ENCODE measurements at regions not wholly inside any gene's neighbourhood (a gene's known extent, or its start where the extent isn't known, plus 50 kb on each side); places are given as distances from the start of the nearest gene placed in this dataset.

- Histone ChIP-seq H3K27me3 (replicated peaks; ENCODE audit: insufficient read depth) (no peaks in the 10 kb centered on the region), H3K27ac (no peak overlapping the region), H3K4me1 (ENCODE audit: control insufficient read depth in 1 of 2, low read depth in 2 of 2) (no peaks in the 10 kb centered on the region), H3K9me3 (no peaks in the 10 kb centered on the region), H3K4me3 (no peak overlapping the region), H3K36me3 (no peaks in the 10 kb centered on the region)
- no peak for TF ChIP-seq CTCF (IDR thresholded peaks at IDR 0.05)
- no peak for ATAC-seq (ENCODE audit: insufficient number of reproducible peaks, low FRiP score, low read depth)
- no peak for DNase-seq (ENCODE audit: low spot score)
Observed at GRCh38 chr4:14392378-14392777, 609.9 kb upstream of the CPEB2 start.

- Histone ChIP-seq H3K4me3 (no peak overlapping the region), H3K27ac (no peak overlapping the region), H3K27me3 (replicated peaks; ENCODE audit: insufficient read depth) (no peaks in the 10 kb centered on the region), H3K9me3 (no peaks in the 10 kb centered on the region), H3K4me1 (ENCODE audit: control insufficient read depth in 1 of 2, low read depth in 2 of 2) (no peaks in the 10 kb centered on the region), H3K36me3 (no peaks in the 10 kb centered on the region)
- ATAC-seq (ENCODE audit: insufficient number of reproducible peaks, low FRiP score, low read depth) (no peak), DNase-seq (ENCODE audit: low spot score) (no peak)
- no peak for TF ChIP-seq CTCF (IDR thresholded peaks at IDR 0.05)
Observed at GRCh38 chr4:14396183-14396582, 606.1 kb upstream of the CPEB2 start.

- no peak overlapping the region for H3K4me3 ChIP-seq
- no peaks in the 10 kb centered on the region for H3K27me3 ChIP-seq (replicated peaks; ENCODE audit: insufficient read depth)
- no peaks in the 10 kb centered on the region for H3K36me3 ChIP-seq
- no peak for TF ChIP-seq CTCF (IDR thresholded peaks at IDR 0.05)
- DNase-seq (ENCODE audit: low spot score) (no peak), ATAC-seq (ENCODE audit: insufficient number of reproducible peaks, low FRiP score, low read depth) (no peak)
- no peak overlapping the region for H3K27ac ChIP-seq
- no peaks in the 10 kb centered on the region for H3K4me1 ChIP-seq (ENCODE audit: control insufficient read depth in 1 of 2, low read depth in 2 of 2)
- no peaks in the 10 kb centered on the region for H3K9me3 ChIP-seq
Observed at GRCh38 chr4:14399848-14400247, 602.4 kb upstream of the CPEB2 start.

GRCh38 chr4:14400307-14400706, 602.0 kb upstream of the CPEB2 start:
- TF ChIP-seq CTCF (IDR thresholded peaks at IDR 0.05): no peak
- no peaks in the 10 kb centered on the region for H3K36me3 ChIP-seq
- H3K27me3 ChIP-seq (replicated peaks; ENCODE audit: insufficient read depth): no peaks in the 10 kb centered on the region
- H3K4me1 ChIP-seq (ENCODE audit: control insufficient read depth in 1 of 2, low read depth in 2 of 2): no peaks in the 10 kb centered on the region
- H3K27ac ChIP-seq: no peak overlapping the region
- no peak for ATAC-seq (ENCODE audit: insufficient number of reproducible peaks, low FRiP score, low read depth)
- H3K9me3 ChIP-seq: no peaks in the 10 kb centered on the region
- DNase-seq (ENCODE audit: low spot score): no peak
- no peak overlapping the region for H3K4me3 ChIP-seq

GRCh38 chr4:14403132-14403531, 599.1 kb upstream of the CPEB2 start:
- no peak overlapping the region for H3K4me3 ChIP-seq
- no peak for ATAC-seq (ENCODE audit: insufficient number of reproducible peaks, low FRiP score, low read depth)
- H3K4me1 ChIP-seq (ENCODE audit: control insufficient read depth in 1 of 2, low read depth in 2 of 2): no peaks in the 10 kb centered on the region
- no peak for DNase-seq (ENCODE audit: low spot score)
- no peak overlapping the region for H3K27ac ChIP-seq
- TF ChIP-seq CTCF (IDR thresholded peaks at IDR 0.05): no peak
- H3K36me3 ChIP-seq: no peaks in the 10 kb centered on the region
- H3K9me3 ChIP-seq: no peaks in the 10 kb centered on the region
- H3K27me3 ChIP-seq (replicated peaks; ENCODE audit: insufficient read depth): no peaks in the 10 kb centered on the region

Data from thoracic aorta (tissue), 2 donors.